Osteocyte (in vitro differentiated cells): ENCODE measurements at regions not wholly inside any gene's neighbourhood (a gene's known extent, or its start where the extent isn't known, plus 50 kb on each side); places are given as distances from the start of the nearest gene placed in this dataset.

ENCODE experiments used
- DNase-seq: peaks from one replicate; pipeline ENCODE4 v3.0.0; 2021; ENCODE audit warnings: mixed read lengths; ENCODE audit not compliant: unreplicated experiment; ENCODE audit errors: extremely low spot score
- H3K27ac Mint-ChIP-seq: one replicate; pipeline ENCODE4 v1.8.0; 2021; ENCODE audit warnings: mild to moderate bottlenecking, mixed read lengths; ENCODE audit not compliant: unreplicated experiment
- H3K27me3 Mint-ChIP-seq: one replicate; pipeline ENCODE4 v1.8.0; 2021; ENCODE audit warnings: mixed read lengths; ENCODE audit not compliant: unreplicated experiment
- H3K36me3 Mint-ChIP-seq: one replicate; pipeline ENCODE4 v1.8.0; 2021; ENCODE audit warnings: mixed read lengths; ENCODE audit not compliant: unreplicated experiment
- H3K4me1 Mint-ChIP-seq: one replicate; pipeline ENCODE4 v1.8.0; 2021; ENCODE audit warnings: mixed read lengths; ENCODE audit not compliant: unreplicated experiment
- H3K4me3 Mint-ChIP-seq: one replicate; pipeline ENCODE4 v1.8.0; 2021; ENCODE audit warnings: mild to moderate bottlenecking, moderate library complexity, mixed read lengths; ENCODE audit not compliant: unreplicated experiment
- H3K9me3 Mint-ChIP-seq: one replicate; pipeline ENCODE4 v1.8.0; 2021; ENCODE audit warnings: mixed read lengths; ENCODE audit not compliant: unreplicated experiment
- CTCF ChIP-seq: fragments of 200-600 bp; sonication (generic); IDR thresholded peaks from 2 replicates; pipeline ENCODE4 v1.5.0; 2021; ENCODE audit warnings: antibody characterized with exemption, mild to moderate bottlenecking, moderate library complexity

GRCh38 chr4:108533876-108534275 is 86.5 kb upstream of the RPL34 start:
- no peaks in the 10 kb centered on the region for H3K36me3 Mint-ChIP-seq
- no peak overlapping the region for H3K27ac Mint-ChIP-seq
- H3K9me3 Mint-ChIP-seq, result no peaks in the 10 kb centered on the region
- H3K27me3 Mint-ChIP-seq, result peaks cover 14% of the 10 kb centered on the region
- DNase-seq, result no peak
- TF ChIP-seq CTCF, result no peak
- H3K4me1 Mint-ChIP-seq, result peaks cover 12% of the 10 kb centered on the region
- no peak overlapping the region for H3K4me3 Mint-ChIP-seq

DNA sequence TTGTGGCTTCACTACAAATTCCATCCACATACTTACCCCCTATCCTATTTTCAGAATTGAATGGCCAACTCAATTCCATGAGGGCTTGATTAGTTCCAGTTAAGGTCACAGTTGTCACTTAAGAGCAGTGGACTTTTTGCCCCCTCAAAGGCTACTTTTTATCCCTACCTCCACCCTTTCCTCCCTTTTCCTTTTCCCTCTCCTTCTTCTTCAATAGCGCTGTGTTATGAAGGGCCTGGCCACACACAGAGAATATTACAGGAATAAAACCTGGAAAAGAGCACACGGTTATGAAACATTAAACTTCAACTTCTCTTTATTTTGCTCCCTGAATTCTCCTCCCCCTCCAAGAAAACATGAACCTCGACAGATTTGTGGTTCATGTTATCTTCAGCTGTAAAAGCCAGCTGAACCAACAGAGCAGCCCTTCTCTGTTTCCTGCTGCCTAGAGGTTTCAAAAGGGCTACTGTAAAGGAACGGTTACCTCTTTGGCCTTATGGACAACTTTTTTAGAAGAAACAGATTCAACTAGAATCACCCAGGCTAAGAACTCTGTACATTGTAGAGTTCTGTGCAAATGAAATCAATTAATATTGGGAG is 87.0 kb upstream of the RPL34 start:
- H3K36me3 Mint-ChIP-seq, result no peaks in the 10 kb centered on the region
- peaks cover 16% of the 10 kb centered on the region for H3K27me3 Mint-ChIP-seq
- no peak overlapping the region for H3K27ac Mint-ChIP-seq
- H3K4me1 Mint-ChIP-seq, result peaks cover 12% of the 10 kb centered on the region
- DNase-seq, result no peak
- H3K9me3 Mint-ChIP-seq, result no peaks in the 10 kb centered on the region
- H3K4me3 Mint-ChIP-seq, result no peak overlapping the region
- TF ChIP-seq CTCF, result no peak

- Mint-ChIP-seq H3K36me3 (no peaks in the 10 kb centered on the region), H3K4me1 (peaks cover 12% of the 10 kb centered on the region), H3K27me3 (peaks cover 20% of the 10 kb centered on the region), H3K27ac (no peak overlapping the region), H3K9me3 (no peaks in the 10 kb centered on the region), H3K4me3 (no peak overlapping the region)
- no peak for TF ChIP-seq CTCF
- no peak for DNase-seq
Observed at GRCh38 chr4:108532738-108533137, 87.6 kb upstream of the RPL34 start.

DNA sequence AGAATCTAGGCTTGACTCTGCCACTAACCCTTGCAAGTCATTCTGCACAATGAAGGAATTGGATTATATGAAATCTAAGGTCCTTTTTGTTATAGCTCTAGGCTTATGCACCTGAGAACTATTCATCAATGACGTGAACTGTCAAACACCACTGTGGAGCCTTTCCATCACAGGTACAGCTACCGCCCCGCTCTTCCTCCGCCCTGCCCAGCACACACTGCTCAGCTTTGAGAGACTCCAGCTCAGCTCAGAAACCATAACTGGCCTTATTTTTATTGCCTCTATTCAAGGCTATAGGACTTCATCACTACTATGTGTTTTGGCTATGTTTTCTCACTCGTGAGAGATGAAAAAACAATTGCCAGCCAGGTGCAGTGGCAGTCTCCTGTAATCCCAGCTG is 88.2 kb upstream of the RPL34 start:
- H3K36me3 Mint-ChIP-seq, result no peaks in the 10 kb centered on the region
- no peak overlapping the region for H3K27ac Mint-ChIP-seq
- no peak for TF ChIP-seq CTCF
- no peaks in the 10 kb centered on the region for H3K9me3 Mint-ChIP-seq
- H3K27me3 Mint-ChIP-seq, result peaks cover 20% of the 10 kb centered on the region
- no peak overlapping the region for H3K4me3 Mint-ChIP-seq
- DNase-seq, result no peak
- peaks cover 12% of the 10 kb centered on the region for H3K4me1 Mint-ChIP-seq

- H3K27ac Mint-ChIP-seq, result no peak overlapping the region
- peaks cover 14% of the 10 kb centered on the region for H3K27me3 Mint-ChIP-seq
- H3K9me3 Mint-ChIP-seq, result no peaks in the 10 kb centered on the region
- H3K4me3 Mint-ChIP-seq, result no peak overlapping the region
- no peaks in the 10 kb centered on the region for H3K36me3 Mint-ChIP-seq
- TF ChIP-seq CTCF, result no peak
- H3K4me1 Mint-ChIP-seq, result peaks cover 12% of the 10 kb centered on the region
- DNase-seq, result no peak
Observed at GRCh38 chr4:108531461-108531860, 88.9 kb upstream of the RPL34 start.
